Stimulated activated CD8-positive, alpha-beta memory T cell treated with anti-CD3 and anti-CD28 coated beads, Interleukin-7, amount 100 ng/mL, for 1 hour (primary cell): ENCODE measurements at regions not wholly inside any gene's neighbourhood (a gene's known extent, or its start where the extent isn't known, plus 50 kb on each side); places are given as distances from the start of the nearest gene placed in this dataset.
A peak's percentile ranks its signal among the peaks of the same experiment; 100 is the strongest.
"Not testable (repeated sequence)": the region's sequence is repeated elsewhere in the genome, so short reads cannot be mapped to it uniquely, and the experiment has no call there.

Source experiments
- DNase-seq, 2 donors: peaks; one replicate each; pipeline ENCODE4 v3.0.0-alpha.2; 2020; ENCODE audit warnings: low read depth in 2 of 2

GRCh38 chr9:21695443-21695842 lies 107.0 kb upstream of the MTAP start:
- DNase-seq = no peak

- no peak for DNase-seq
Observed at GRCh38 chr9:21695874-21696341, 106.5 kb upstream of the MTAP start.

GRCh38 chr9:21696411-21696871 lies 106.0 kb upstream of the MTAP start:
- no peak for DNase-seq

- no peak for DNase-seq
Observed at GRCh38 chr9:21708260-21708711, 94.2 kb upstream of the MTAP start.

- no peak for DNase-seq
Observed at GRCh38 chr9:21708856-21709255, 93.6 kb upstream of the MTAP start.

- peak; percentile 27 to 45 for DNase-seq
Observed at GRCh38 chr9:21709464-21710058, 92.9 kb upstream of the MTAP start.

- DNase-seq = no peak
Observed at GRCh38 chr9:21710548-21711191, 91.8 kb upstream of the MTAP start.

GRCh38 chr9:21711504-21711903 lies 90.9 kb upstream of the MTAP start:
- no peak for DNase-seq

GRCh38 chr9:21715408-21715807 lies 87.0 kb upstream of the MTAP start:
- no peak for DNase-seq

GRCh38 chr9:21720758-21721157 lies 81.7 kb upstream of the MTAP start:
- no peak for DNase-seq

GRCh38 chr9:21727411-21727810 lies 75.0 kb upstream of the MTAP start:
- DNase-seq = not testable (repeated sequence)

- DNase-seq = no peak
Observed at GRCh38 chr9:21728781-21729180, 73.7 kb upstream of the MTAP start.

- DNase-seq = no peak
Observed at GRCh38 chr9:21729648-21730047, 72.8 kb upstream of the MTAP start.

- DNase-seq = no peak
Observed at GRCh38 chr9:21730899-21731298, 71.5 kb upstream of the MTAP start.

- no peak for DNase-seq
Observed at GRCh38 chr9:21741151-21741550, 61.3 kb upstream of the MTAP start.

- DNase-seq = no peak
Observed at GRCh38 chr9:21744320-21744719, 58.1 kb upstream of the MTAP start.

GRCh38 chr9:21744841-21745240 lies 57.6 kb upstream of the MTAP start:
- DNase-seq = no peak

- no peak for DNase-seq
Observed at GRCh38 chr9:21746550-21746949, 55.9 kb upstream of the MTAP start.

- no peak for DNase-seq
Observed at GRCh38 chr9:21747175-21747574, 55.3 kb upstream of the MTAP start.

GRCh38 chr9:21750021-21750735 lies 52.3 kb upstream of the MTAP start:
- DNase-seq = no peak

- no peak for DNase-seq
Observed at GRCh38 chr9:21751998-21752397, 50.4 kb upstream of the MTAP start.
